ENCODE measurements at regions not wholly inside any gene's neighbourhood (a gene's known extent, or its start where the extent isn't known, plus 50 kb on each side); places are given as distances from the start of the nearest gene placed in this dataset.
"Not testable (repeated sequence)": the region's sequence is repeated elsewhere in the genome, so short reads cannot be mapped to it uniquely, and the experiment has no call there.

- no peaks in the 10 kb centered on the region for H3K27me3 ChIP-seq (ENCODE audit: control insufficient read depth in 1 of 2, insufficient read depth in 2 of 2, low read length in 2 of 2)
- no peaks in the 10 kb centered on the region for H3K9me3 ChIP-seq (ENCODE audit: low read length)
Measured at GRCh38 chr1:14390816-14391215, 207.7 kb upstream of the KAZN start.

DNA sequence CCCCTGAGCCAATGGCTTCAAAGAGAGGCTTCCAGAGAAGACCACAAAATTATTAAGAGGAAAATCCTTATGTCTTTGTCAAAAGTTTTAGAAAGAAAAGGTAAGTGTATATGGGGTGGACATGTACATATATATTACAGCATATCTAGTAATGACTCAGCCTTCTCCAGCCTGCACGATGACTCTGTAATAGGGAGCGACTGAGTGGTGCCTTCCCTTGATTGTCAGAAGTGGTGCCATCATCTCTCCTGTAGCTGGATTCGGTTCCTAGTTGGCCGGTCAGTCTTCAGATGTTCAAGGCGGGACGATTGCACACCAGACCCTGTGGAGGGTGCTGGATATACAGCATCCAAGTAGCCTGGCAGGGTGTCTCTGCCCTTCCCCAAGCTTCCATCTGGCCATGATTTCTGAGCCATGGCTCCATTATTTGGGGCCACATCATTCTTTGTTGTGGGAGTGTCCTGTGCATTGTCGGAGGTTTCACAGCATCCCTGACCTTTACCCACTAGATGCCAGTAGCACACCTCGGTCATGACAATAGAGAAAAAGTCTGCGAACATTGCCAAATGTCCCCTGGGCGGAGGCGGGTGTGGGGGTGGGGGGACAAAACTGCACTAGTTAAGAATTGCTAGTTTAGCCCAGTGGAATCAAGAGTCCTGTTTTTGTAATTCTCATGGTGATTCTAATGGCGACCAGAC, 206.2 kb upstream of the KAZN start:
- H3K27me3 ChIP-seq (ENCODE audit: control insufficient read depth in 1 of 2, insufficient read depth in 2 of 2, low read length in 2 of 2): no peaks in the 10 kb centered on the region
- H3K9me3 ChIP-seq (ENCODE audit: low read length): no peaks in the 10 kb centered on the region
- no peak overlapping the region for H3K27ac ChIP-seq (ENCODE audit: low read depth, low read length)
- no peaks in the 10 kb centered on the region for H3K36me3 ChIP-seq (ENCODE audit: insufficient read depth, low read length)
- H3K4me1 ChIP-seq (ENCODE audit: insufficient read depth, low read length): no peaks in the 10 kb centered on the region
- H3K4me3 ChIP-seq (ENCODE audit: low read depth in 1 of 2, low read length in 2 of 2): no peak overlapping the region
- H3K9ac ChIP-seq (ENCODE audit: low read length): no peak overlapping the region

More at GRCh38 chr1:14390816-14391215, 207.7 kb upstream of the KAZN start:
- H3K4me1 ChIP-seq (ENCODE audit: insufficient read depth, low read length): no peaks in the 10 kb centered on the region
- no peak overlapping the region for H3K27ac ChIP-seq (ENCODE audit: low read depth, low read length)
- H3K4me3 ChIP-seq (ENCODE audit: low read depth in 1 of 2, low read length in 2 of 2): no peak overlapping the region
- no peak overlapping the region for H3K9ac ChIP-seq (ENCODE audit: low read length)
- H3K36me3 ChIP-seq (ENCODE audit: insufficient read depth, low read length): no peaks in the 10 kb centered on the region

GRCh38 chr1:14392859-14393365, 205.6 kb upstream of the KAZN start:
- no peak overlapping the region for H3K4me3 ChIP-seq (ENCODE audit: low read depth in 1 of 2, low read length in 2 of 2)
- H3K27ac ChIP-seq (ENCODE audit: low read depth, low read length): no peak overlapping the region
- no peaks in the 10 kb centered on the region for H3K27me3 ChIP-seq (ENCODE audit: control insufficient read depth in 1 of 2, insufficient read depth in 2 of 2, low read length in 2 of 2)
- no peak overlapping the region for H3K9ac ChIP-seq (ENCODE audit: low read length)
- no peaks in the 10 kb centered on the region for H3K9me3 ChIP-seq (ENCODE audit: low read length)
- no peaks in the 10 kb centered on the region for H3K4me1 ChIP-seq (ENCODE audit: insufficient read depth, low read length)
- no peaks in the 10 kb centered on the region for H3K36me3 ChIP-seq (ENCODE audit: insufficient read depth, low read length)

DNA sequence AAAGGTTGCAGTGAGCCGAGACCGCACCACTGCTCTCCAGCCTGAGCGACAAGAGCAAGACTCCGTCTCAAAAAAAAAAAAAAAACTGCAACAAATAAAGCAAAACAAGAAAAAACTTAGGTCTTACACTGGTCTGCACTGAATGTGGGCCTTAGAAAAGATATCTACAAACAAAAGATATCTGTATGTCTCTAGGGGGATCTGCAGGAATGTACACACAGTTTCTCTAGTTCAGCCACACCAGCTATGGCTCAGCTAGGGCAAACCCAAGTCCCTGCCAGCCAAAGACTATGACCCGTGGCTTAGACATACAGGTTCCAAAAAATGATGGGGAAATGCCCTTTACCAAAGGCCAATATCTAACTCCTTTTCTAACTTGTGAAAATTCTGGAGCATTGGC, 202.4 kb upstream of the KAZN start:
- Histone ChIP-seq H3K9me3 (ENCODE audit: low read length) (no peaks in the 10 kb centered on the region), H3K27ac (ENCODE audit: low read depth, low read length) (no peak overlapping the region), H3K4me3 (ENCODE audit: low read depth in 1 of 2, low read length in 2 of 2) (no peak overlapping the region), H3K27me3 (ENCODE audit: control insufficient read depth in 1 of 2, insufficient read depth in 2 of 2, low read length in 2 of 2) (no peaks in the 10 kb centered on the region), H3K4me1 (ENCODE audit: insufficient read depth, low read length) (no peaks in the 10 kb centered on the region), H3K36me3 (ENCODE audit: insufficient read depth, low read length) (no peaks in the 10 kb centered on the region), H3K9ac (ENCODE audit: low read length) (no peak overlapping the region)

DNA sequence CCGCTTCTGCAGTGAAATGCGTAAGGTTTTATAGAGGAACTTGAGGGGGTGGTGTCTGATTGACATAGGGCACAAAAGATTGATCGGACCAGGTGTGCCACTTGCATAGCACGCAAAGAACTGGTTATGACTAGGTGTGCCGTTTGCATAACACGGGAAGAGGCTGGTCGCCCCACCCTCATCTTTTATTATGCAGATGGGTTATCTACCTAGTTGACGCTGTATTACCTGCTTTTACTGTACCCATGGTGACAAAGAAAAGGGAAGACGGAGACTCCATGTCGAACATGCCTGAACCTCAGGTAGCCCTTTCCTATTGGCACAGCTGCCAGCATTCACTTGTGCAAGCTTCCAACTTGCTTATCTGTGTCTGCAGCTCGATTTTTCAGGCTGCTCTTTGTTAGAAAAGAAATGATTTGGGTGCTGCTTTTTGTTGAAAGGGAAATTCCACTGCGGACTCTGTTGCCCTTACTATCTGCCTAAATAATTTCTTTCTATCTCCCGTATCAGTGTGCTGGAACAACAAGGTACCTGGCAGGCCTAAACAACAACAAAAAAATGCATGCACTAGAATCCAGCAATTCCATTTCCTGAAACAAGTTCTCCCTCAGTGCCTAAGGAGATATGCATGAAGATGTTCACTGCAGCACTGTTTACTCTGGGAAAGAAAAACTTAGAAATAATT, 194.4 kb upstream of the KAZN start:
- no peaks in the 10 kb centered on the region for H3K4me1 ChIP-seq (ENCODE audit: insufficient read depth, low read length)
- H3K27ac ChIP-seq (ENCODE audit: low read depth, low read length): no peak overlapping the region
- no peak overlapping the region for H3K4me3 ChIP-seq (ENCODE audit: low read depth in 1 of 2, low read length in 2 of 2)
- H3K27me3 ChIP-seq (ENCODE audit: control insufficient read depth in 1 of 2, insufficient read depth in 2 of 2, low read length in 2 of 2): no peaks in the 10 kb centered on the region
- H3K36me3 ChIP-seq (ENCODE audit: insufficient read depth, low read length): no peaks in the 10 kb centered on the region
- no peaks in the 10 kb centered on the region for H3K9me3 ChIP-seq (ENCODE audit: low read length)
- no peak overlapping the region for H3K9ac ChIP-seq (ENCODE audit: low read length)

DNA sequence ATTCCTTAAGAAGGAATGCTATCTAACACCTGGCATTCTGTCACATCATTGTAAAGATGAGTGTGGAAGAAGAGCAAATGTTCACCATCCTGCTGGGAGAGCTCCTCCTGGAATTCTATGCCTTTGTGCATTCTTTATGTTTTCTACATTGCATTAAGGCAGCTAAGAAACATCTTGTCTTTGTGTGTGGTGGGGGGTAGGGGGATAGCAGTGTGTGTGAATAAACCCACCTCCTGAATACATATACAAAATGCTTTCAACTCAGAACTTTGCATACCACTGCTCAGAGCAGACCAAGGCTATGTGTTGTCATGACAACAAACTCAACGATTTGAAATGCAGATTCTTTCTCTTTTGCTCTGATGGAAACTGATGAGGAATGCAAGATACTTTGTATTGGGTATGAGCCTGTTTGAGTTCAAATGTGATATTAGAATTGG, 193.6 kb upstream of the KAZN start:
- Histone ChIP-seq H3K9ac (ENCODE audit: low read length) (no peak overlapping the region), H3K4me3 (ENCODE audit: low read depth in 1 of 2, low read length in 2 of 2) (no peak overlapping the region), H3K36me3 (ENCODE audit: insufficient read depth, low read length) (no peaks in the 10 kb centered on the region), H3K27ac (ENCODE audit: low read depth, low read length) (no peak overlapping the region), H3K4me1 (ENCODE audit: insufficient read depth, low read length) (no peaks in the 10 kb centered on the region), H3K27me3 (ENCODE audit: control insufficient read depth in 1 of 2, insufficient read depth in 2 of 2, low read length in 2 of 2) (no peaks in the 10 kb centered on the region), H3K9me3 (ENCODE audit: low read length) (no peaks in the 10 kb centered on the region)

DNA sequence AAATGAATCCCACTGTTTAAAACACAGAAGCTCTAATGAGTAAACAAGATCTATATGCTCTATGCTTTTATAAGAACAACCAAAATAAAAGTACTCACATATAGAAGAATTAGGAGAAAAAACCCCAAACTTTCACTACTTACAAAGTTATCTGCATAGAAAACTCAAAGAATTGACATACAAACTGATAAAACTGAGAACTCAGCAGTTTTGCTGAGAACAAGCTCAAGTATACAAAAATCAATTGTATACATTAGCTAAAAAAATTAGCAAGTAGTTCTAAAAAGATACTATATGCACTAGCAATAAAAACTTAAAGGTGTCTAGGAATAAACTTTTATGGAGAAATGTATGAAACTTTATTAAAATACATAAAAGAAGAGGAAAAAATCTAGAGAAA, 186.2 kb upstream of the KAZN start:
- Histone ChIP-seq H3K9ac (ENCODE audit: low read length) (no peak overlapping the region), H3K27ac (ENCODE audit: low read depth, low read length) (no peak overlapping the region), H3K27me3 (ENCODE audit: control insufficient read depth in 1 of 2, insufficient read depth in 2 of 2, low read length in 2 of 2) (peaks cover 0 to 3% of the 10 kb centered on the region in 2 donors), H3K9me3 (ENCODE audit: low read length) (no peaks in the 10 kb centered on the region), H3K4me3 (ENCODE audit: low read depth in 1 of 2, low read length in 2 of 2) (no peak overlapping the region), H3K4me1 (ENCODE audit: insufficient read depth, low read length) (no peaks in the 10 kb centered on the region), H3K36me3 (ENCODE audit: insufficient read depth, low read length) (no peaks in the 10 kb centered on the region)

DNA sequence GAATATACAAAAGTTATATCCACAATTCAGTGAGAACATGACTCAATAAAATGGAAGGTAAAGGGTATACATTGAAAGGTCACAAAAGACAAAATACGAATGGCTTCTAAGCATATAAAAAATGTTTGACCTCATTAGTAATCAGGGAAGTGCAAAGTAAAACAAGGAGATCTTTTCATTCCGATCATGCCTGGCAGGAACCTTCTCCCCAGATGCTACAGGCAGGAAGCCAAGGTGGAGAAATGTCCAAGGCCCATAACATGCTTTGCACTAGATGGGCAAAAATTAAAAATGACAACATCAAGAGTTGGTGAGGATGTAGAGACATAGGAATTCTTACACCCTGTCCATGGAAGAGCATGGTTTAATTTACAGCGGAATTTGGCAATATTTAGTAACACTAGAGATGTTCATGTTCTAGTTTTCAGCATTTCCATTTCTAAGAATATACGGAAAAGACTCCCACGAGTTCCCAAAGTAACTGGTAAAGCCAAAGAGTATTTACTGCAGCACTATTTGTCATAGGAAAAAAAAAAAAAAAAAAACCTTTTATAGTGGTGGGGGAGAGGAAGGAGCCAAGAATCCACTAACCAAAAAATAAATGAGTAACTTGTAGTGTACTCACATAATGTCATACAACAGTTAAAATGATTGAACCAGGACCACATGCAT, 184.5 kb upstream of the KAZN start:
- Histone ChIP-seq H3K9ac (ENCODE audit: low read length) (no peak overlapping the region), H3K4me1 (ENCODE audit: insufficient read depth, low read length) (no peaks in the 10 kb centered on the region), H3K36me3 (ENCODE audit: insufficient read depth, low read length) (no peaks in the 10 kb centered on the region), H3K27ac (ENCODE audit: low read depth, low read length) (no peak overlapping the region), H3K27me3 (ENCODE audit: control insufficient read depth in 1 of 2, insufficient read depth in 2 of 2, low read length in 2 of 2) (peaks cover 0 to 3% of the 10 kb centered on the region in 2 donors), H3K4me3 (ENCODE audit: low read depth in 1 of 2, low read length in 2 of 2) (no peak overlapping the region), H3K9me3 (ENCODE audit: low read length) (no peaks in the 10 kb centered on the region)

- H3K9ac ChIP-seq (ENCODE audit: low read length): no peak overlapping the region
Measured at GRCh38 chr1:14415396-14415795, 183.1 kb upstream of the KAZN start.

GRCh38 chr1:14419778-14420218, 178.7 kb upstream of the KAZN start:
- H3K9ac ChIP-seq (ENCODE audit: low read length); H3K27ac ChIP-seq (ENCODE audit: low read depth, low read length); H3K9me3 ChIP-seq (ENCODE audit: low read length); H3K4me3 ChIP-seq (ENCODE audit: low read depth in 1 of 2, low read length in 2 of 2); H3K36me3 ChIP-seq (ENCODE audit: insufficient read depth, low read length); H3K4me1 ChIP-seq (ENCODE audit: insufficient read depth, low read length); H3K27me3 ChIP-seq (ENCODE audit: control insufficient read depth in 1 of 2, insufficient read depth in 2 of 2, low read length in 2 of 2): not testable (repeated sequence)

More at GRCh38 chr1:14415396-14415795, 183.1 kb upstream of the KAZN start:
- Histone ChIP-seq H3K4me3 (ENCODE audit: low read depth in 1 of 2, low read length in 2 of 2) (no peak overlapping the region), H3K27me3 (ENCODE audit: control insufficient read depth in 1 of 2, insufficient read depth in 2 of 2, low read length in 2 of 2) (peaks cover 0 to 3% of the 10 kb centered on the region in 2 donors), H3K27ac (ENCODE audit: low read depth, low read length) (no peak overlapping the region), H3K4me1 (ENCODE audit: insufficient read depth, low read length) (no peaks in the 10 kb centered on the region), H3K36me3 (ENCODE audit: insufficient read depth, low read length) (no peaks in the 10 kb centered on the region), H3K9me3 (ENCODE audit: low read length) (no peaks in the 10 kb centered on the region)

DNA sequence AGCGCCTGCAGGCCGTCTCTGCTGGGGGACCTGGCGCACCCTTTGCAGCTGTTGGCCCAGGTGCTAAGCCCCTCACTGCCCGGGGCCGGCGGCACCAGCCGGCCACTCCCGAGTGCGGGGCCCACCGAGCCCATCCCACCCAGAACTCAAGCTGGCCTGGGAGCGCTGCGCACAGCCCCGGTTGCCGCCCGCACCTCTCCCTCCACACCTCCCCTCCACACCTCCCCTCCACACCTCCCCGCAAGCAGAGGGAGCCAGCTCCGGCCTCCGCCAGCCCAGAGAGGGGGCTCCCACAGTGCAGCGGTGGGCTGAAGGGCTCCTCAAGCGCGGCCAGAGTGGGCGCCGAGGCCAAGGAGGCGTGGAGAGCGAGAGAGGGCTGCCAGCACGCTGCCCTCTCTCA, 177.8 kb upstream of the KAZN start:
- H3K27ac ChIP-seq (ENCODE audit: low read depth, low read length): no peak overlapping the region
- H3K4me1 ChIP-seq (ENCODE audit: insufficient read depth, low read length): no peaks in the 10 kb centered on the region
- H3K27me3 ChIP-seq (ENCODE audit: control insufficient read depth in 1 of 2, insufficient read depth in 2 of 2, low read length in 2 of 2): no peaks in the 10 kb centered on the region
- H3K9me3 ChIP-seq (ENCODE audit: low read length): no peaks in the 10 kb centered on the region
- H3K9ac ChIP-seq (ENCODE audit: low read length): no peak overlapping the region
- no peak overlapping the region for H3K4me3 ChIP-seq (ENCODE audit: low read depth in 1 of 2, low read length in 2 of 2)
- no peaks in the 10 kb centered on the region for H3K36me3 ChIP-seq (ENCODE audit: insufficient read depth, low read length)
